ENCODE measurements at regions not wholly inside any gene's neighbourhood (a gene's known extent, or its start where the extent isn't known, plus 50 kb on each side); places are given as distances from the start of the nearest gene placed in this dataset.

- Mint-ChIP-seq H3K4me1 (ENCODE audit: low read depth) (no peaks in the 10 kb centered on the region), H3K36me3 (ENCODE audit: low read depth) (no peaks in the 10 kb centered on the region), H3K4me3 (no peak overlapping the region), H3K9me3 (no peaks in the 10 kb centered on the region), H3K27me3 (no peaks in the 10 kb centered on the region), H3K27ac (no peak overlapping the region)
- intact Hi-C loops (cut with DNase I, micrococcal nuclease) = no loop called here
- no peak for DNase-seq
- no peaks in the 10 kb centered on the region for H3K9me3 ChIP-seq (ENCODE audit: control insufficient read depth in 1 of 2, insufficient read depth in 1 of 2, low read length in 2 of 2)
- H3K27ac ChIP-seq (ENCODE audit: low read depth in 1 of 2, low read length in 2 of 2) = no peak overlapping the region
- ATAC-seq (ENCODE audit: poor library complexity) = no peak
- H3K36me3 ChIP-seq (ENCODE audit: insufficient read depth, low read length) = no peaks in the 10 kb centered on the region
- no peaks in the 10 kb centered on the region for H3K27me3 ChIP-seq (ENCODE audit: control insufficient read depth in 1 of 2, insufficient read depth in 2 of 2, low read length in 2 of 2)
- TF ChIP-seq CTCF (IDR thresholded peaks at IDR 0.05) = no peak
- CTCF ChIA-PET = no interaction called here
- POLR2A ChIA-PET = no interaction called here
- H3K4me1 ChIP-seq (ENCODE audit: insufficient read depth, low read length) = no peaks in the 10 kb centered on the region
- no peak overlapping the region for H3K4me3 ChIP-seq (ENCODE audit: low read length)
Observed at GRCh38 chr5:158275511-158275910, 416.6 kb upstream of the CLINT1 start.

GRCh38 chr5:158273035-158273434 is 414.1 kb upstream of the CLINT1 start:
- H3K4me3 Mint-ChIP-seq = no peak overlapping the region
- H3K27ac Mint-ChIP-seq = no peak overlapping the region

GRCh38 chr5:158272409-158272808 is 413.5 kb upstream of the CLINT1 start:
- Mint-ChIP-seq H3K27me3 (no peaks in the 10 kb centered on the region), H3K4me3 (no peak overlapping the region), H3K9me3 (no peaks in the 10 kb centered on the region), H3K27ac (no peak overlapping the region), H3K4me1 (ENCODE audit: low read depth) (no peaks in the 10 kb centered on the region), H3K36me3 (ENCODE audit: low read depth) (no peaks in the 10 kb centered on the region)
- H3K4me1 ChIP-seq (ENCODE audit: insufficient read depth, low read length) = no peaks in the 10 kb centered on the region
- no peaks in the 10 kb centered on the region for H3K27me3 ChIP-seq (ENCODE audit: control insufficient read depth in 1 of 2, insufficient read depth in 2 of 2, low read length in 2 of 2)
- H3K36me3 ChIP-seq (ENCODE audit: insufficient read depth, low read length) = no peaks in the 10 kb centered on the region
- ChIA-PET CTCF (no interaction called here), POLR2A (no interaction called here)
- no peak for ATAC-seq (ENCODE audit: poor library complexity)
- intact Hi-C loops (cut with DNase I, micrococcal nuclease) = no loop called here
- no peak for TF ChIP-seq CTCF (IDR thresholded peaks at IDR 0.05)
- H3K27ac ChIP-seq (ENCODE audit: low read depth in 1 of 2, low read length in 2 of 2) = no peak overlapping the region
- H3K9me3 ChIP-seq (ENCODE audit: control insufficient read depth in 1 of 2, insufficient read depth in 1 of 2, low read length in 2 of 2) = peaks cover 5 to 6% of the 10 kb centered on the region in 2 experiments
- no peak for DNase-seq
- H3K4me3 ChIP-seq (ENCODE audit: low read length) = no peak overlapping the region

More at GRCh38 chr5:158273035-158273434, 414.1 kb upstream of the CLINT1 start:
- H3K36me3 Mint-ChIP-seq (ENCODE audit: low read depth) = no peaks in the 10 kb centered on the region
- intact Hi-C loops (cut with DNase I, micrococcal nuclease) = no loop called here
- Histone ChIP-seq H3K27ac (ENCODE audit: low read depth in 1 of 2, low read length in 2 of 2) (no peak overlapping the region), H3K4me1 (ENCODE audit: insufficient read depth, low read length) (no peaks in the 10 kb centered on the region), H3K27me3 (ENCODE audit: control insufficient read depth in 1 of 2, insufficient read depth in 2 of 2, low read length in 2 of 2) (no peaks in the 10 kb centered on the region), H3K9me3 (ENCODE audit: control insufficient read depth in 1 of 2, insufficient read depth in 1 of 2, low read length in 2 of 2) (peaks cover 2 to 4% of the 10 kb centered on the region in 2 experiments), H3K4me3 (ENCODE audit: low read length) (no peak overlapping the region), H3K36me3 (ENCODE audit: insufficient read depth, low read length) (no peaks in the 10 kb centered on the region)
- POLR2A ChIA-PET = no interaction called here
- H3K9me3 Mint-ChIP-seq = no peaks in the 10 kb centered on the region
- H3K27me3 Mint-ChIP-seq = no peaks in the 10 kb centered on the region
- CTCF ChIA-PET = no interaction called here
- DNase-seq = no peak
- no peak for ATAC-seq (ENCODE audit: poor library complexity)
- TF ChIP-seq CTCF (IDR thresholded peaks at IDR 0.05) = no peak
- H3K4me1 Mint-ChIP-seq (ENCODE audit: low read depth) = no peaks in the 10 kb centered on the region

Measured in CD4-positive, alpha-beta T cell (primary cell).